Body of pancreas (tissue), 4 donors: ENCODE measurements at regions not wholly inside any gene's neighbourhood (a gene's known extent, or its start where the extent isn't known, plus 50 kb on each side); places are given as distances from the start of the nearest gene placed in this dataset.

Experiments used
- CTCF ChIP-seq, 7 experiments: fragments of 450-650 bp in 4 of 7; fragments of 200-600 bp in 3 of 7; sonication (generic) in 3 of 7; IDR thresholded peaks; one replicate each; pipeline ENCODE4 v1.5.1; 2016 to 2019; ENCODE audit warnings: antibody characterized with exemption in 7 of 7
- POLR2A ChIP-seq, 3 donors: fragments of 450-650 bp; IDR thresholded peaks; one replicate each; pipeline ENCODE4 v1.6.1; 2016; ENCODE audit warnings: antibody characterized with exemption in 3 of 3, mild to moderate bottlenecking in 2 of 3

GRCh38 chr20:7610681-7611080, 329.6 kb downstream of the HAO1 start:
- TF ChIP-seq CTCF (IDR thresholded peaks at IDR 0.05): no peak
- no peak for TF ChIP-seq POLR2A (IDR thresholded peaks at IDR 0.05)
